GM12878 (cell line): ENCODE measurements at regions not wholly inside any gene's neighbourhood (a gene's known extent, or its start where the extent isn't known, plus 50 kb on each side); places are given as distances from the start of the nearest gene placed in this dataset.

ENCODE experiments used
- ATAC-seq: fragments of 200-7000 bp; cut with Tn5 transposase; 3 replicates; pipeline ENCODE4 v1.9.1; 2020; ENCODE audit warnings: mild to moderate bottlenecking, moderate library complexity
- BruUV-seq: library from RNA; stranded (reverse); fragments of 400-500 nt; replicated peaks from 2 replicates; lab custom pipeline; 2021; lab: Mats Ljungman, UMichigan
- CTCF ChIA-PET: fragments of 300-600 bp; sonication (Branson Sonifier 250); formaldehyde crosslinking; extraction: SDS; loops from one replicate; lab custom pipeline; 2021; ENCODE audit warnings: inconsistent platforms; lab: Yijun Ruan, JAX
- POLR2A ChIA-PET: fragments of 350-600 bp; formaldehyde crosslinking; extraction: SDS; loops from one replicate; lab custom pipeline; 2021; ENCODE audit warnings: inconsistent platforms; lab: Charles Lee
- RAD21 ChIA-PET: fragments of 300-600 bp; sonication (Branson Sonifier 250); formaldehyde crosslinking; loops from one replicate; lab custom pipeline; 2023; ENCODE audit warnings: antibody characterized with exemption; ENCODE audit not compliant: unreplicated experiment; lab: Charles Lee
- SMC1A ChIA-PET: fragments of 300-600 bp; sonication (Branson Sonifier 250); formaldehyde crosslinking; loops from one replicate; lab custom pipeline; 2023; ENCODE audit not compliant: unreplicated experiment, uncharacterized antibody; lab: Charles Lee
- DNase-seq: peaks from one replicate; pipeline ENCODE4 v3.0.0-alpha.2; 2011; ENCODE audit warnings: low read depth, low spot score
- FAIRE-seq: peaks from 3 replicates; lab custom pipeline; 2011; peaks lifted over from hg19 to GRCh38; lab: Jason Lieb, UNC
- H2AFZ ChIP-seq: 2 replicates; pipeline ENCODE4 v1.6.0; 2011; ENCODE audit warnings: low read depth, low read length, control low read depth; ENCODE audit not compliant: control insufficient read depth
- H3K27ac ChIP-seq: 2 replicates; pipeline ENCODE4 v1.5.1; 2011; ENCODE audit warnings: control low read depth; ENCODE audit not compliant: control insufficient read depth, insufficient read depth
- H3K27me3 ChIP-seq, 2 experiments: replicated peaks in 1 of 2; 2 replicates each; pipeline versions ENCODE4 v1.6.0 to v1.6.1; 2011; ENCODE audit warnings: low read length in 1 of 2; ENCODE audit not compliant: control insufficient read depth in 2 of 2, insufficient read depth in 2 of 2
- H3K36me3 ChIP-seq, 2 experiments: 2 replicates each; pipeline ENCODE4 v1.5.1; 2011; ENCODE audit warnings: low read length in 1 of 2; ENCODE audit not compliant: control insufficient read depth in 2 of 2, insufficient read depth in 2 of 2
- H3K4me1 ChIP-seq: 2 replicates; pipeline ENCODE4 v1.6.1; 2011; ENCODE audit warnings: mild to moderate bottlenecking, low read length, moderate library complexity, mixed read lengths; ENCODE audit not compliant: control insufficient read depth, insufficient read depth
- H3K4me2 ChIP-seq: 2 replicates; pipeline ENCODE4 v1.6.0; 2011; ENCODE audit warnings: control low read depth; ENCODE audit not compliant: control insufficient read depth, insufficient read depth
- H3K4me3 ChIP-seq: fragments of 200-600 bp; sonication (generic); 2 replicates; pipeline ENCODE4 v1.5.1; 2016
- H3K79me2 ChIP-seq: 2 replicates; pipeline ENCODE4 v1.6.0; 2011; ENCODE audit warnings: low read length; ENCODE audit not compliant: control insufficient read depth, insufficient read depth
- H3K9ac ChIP-seq: 2 replicates; pipeline ENCODE4 v1.8.0; 2011; ENCODE audit warnings: low read length, control low read depth, mixed read lengths; ENCODE audit not compliant: control insufficient read depth, insufficient read depth
- H3K9me3 ChIP-seq: replicated peaks from 3 replicates; pipeline ENCODE4 v1.5.1; 2011; ENCODE audit warnings: mild to moderate bottlenecking, low read length; ENCODE audit not compliant: control insufficient read depth, insufficient read depth
- H4K20me1 ChIP-seq: 2 replicates; pipeline ENCODE4 v1.6.0; 2011; ENCODE audit not compliant: control insufficient read depth, insufficient read depth
- BACH1 ChIP-seq: fragments of 450-650 bp; IDR thresholded peaks from 2 replicates; pipeline ENCODE4 v1.6.1; 2017; ENCODE audit warnings: mild to moderate bottlenecking, borderline replicate concordance
- BRCA1 ChIP-seq: IDR thresholded peaks from 2 replicates; pipeline ENCODE4 v1.6.1; 2011; ENCODE audit warnings: low read depth, low read length, improper control_type of control experiment
- CEBPB ChIP-seq, 2 experiments: fragments of 150-350 bp in 1 of 2; IDR thresholded peaks; 2 replicates each; pipeline ENCODE4 v1.6.1; 2012 to 2014; ENCODE audit warnings: low read depth in 2 of 2, low read length in 2 of 2, borderline replicate concordance in 1 of 2, inconsistent platforms in 1 of 2
- CHD2 ChIP-seq: IDR thresholded peaks from 2 replicates; pipeline ENCODE4 v1.6.1; 2011; ENCODE audit warnings: low read depth, low read length, improper control_type of control experiment, borderline replicate concordance
- ELK1 ChIP-seq: IDR thresholded peaks from 2 replicates; pipeline ENCODE4 v1.6.1; 2012; ENCODE audit warnings: low read depth, low read length, improper control_type of control experiment
- FOS ChIP-seq: IDR thresholded peaks from 3 replicates; pipeline ENCODE4 v1.6.1; 2011; ENCODE audit warnings: borderline replicate concordance; ENCODE audit not compliant: insufficient read length; ENCODE audit errors: extremely low read depth
- HDAC2 ChIP-seq: fragments of 200-600 bp; sonication (generic); IDR thresholded peaks from 2 replicates; pipeline ENCODE4 v1.6.1; 2017
- SMARCA5 ChIP-seq: fragments of 450-650 bp; IDR thresholded peaks from 2 replicates; pipeline ENCODE4 v1.6.1; 2017; ENCODE audit warnings: mild to moderate bottlenecking
- SREBF2 ChIP-seq: IDR thresholded peaks from 2 replicates; pipeline ENCODE4 v1.6.1; 2012; ENCODE audit warnings: mild to moderate bottlenecking, low read length
- STAT1 ChIP-seq: fragments of 450-650 bp; conservative IDR thresholded peaks from 2 replicates; pipeline ENCODE4 v1.6.1; 2014; ENCODE audit warnings: antibody characterized with exemption, mild to moderate bottlenecking
- TARDBP ChIP-seq: IDR thresholded peaks from 2 replicates; pipeline ENCODE4 v1.6.1; 2016; ENCODE audit warnings: borderline replicate concordance
- TBL1XR1 ChIP-seq: IDR thresholded peaks from 2 replicates; pipeline ENCODE4 v1.6.1; 2012; ENCODE audit warnings: low read depth, low read length, improper control_type of control experiment
- TCF12 ChIP-seq: IDR thresholded peaks from 2 replicates; pipeline ENCODE4 v1.6.1; 2011; ENCODE audit warnings: low read depth, mild to moderate bottlenecking, low read length
- WGBS: methylation state at CpG from one replicate; pipeline ENCODE4 v1.1.6; 2016; ENCODE audit warnings: low lambda C conversion rate; ENCODE audit not compliant: insufficient replicate concordance, insufficient coverage; ENCODE audit errors: missing lambda C conversion rate; 5-methylcytosine and 5-hydroxymethylcytosine counted together
- in situ Hi-C: fragments of 300-500 bp; cut with MboI; formaldehyde crosslinking; loops from 9 replicates; pipeline ENCODE4 v1.14.3; 2018; ENCODE audit warnings: mixed read lengths
- intact Hi-C: fragments of 100-400 bp; cut with micrococcal nuclease; formaldehyde crosslinking; loops from one replicate; pipeline ENCODE4 v1.14.2; 2022; ENCODE audit not compliant: unreplicated experiment
- TF ChIP-seq, protein P1 (sequence below): fragments of 450-650 bp; IDR thresholded peaks from 2 replicates; pipeline ENCODE4 v1.6.1; 2014; ENCODE audit warnings: mild to moderate bottlenecking
- TF ChIP-seq, protein P2 (sequence below): IDR thresholded peaks from 2 replicates; pipeline ENCODE4 v1.6.1; 2012; ENCODE audit warnings: low read depth, low read length, improper control_type of control experiment

DNA sequence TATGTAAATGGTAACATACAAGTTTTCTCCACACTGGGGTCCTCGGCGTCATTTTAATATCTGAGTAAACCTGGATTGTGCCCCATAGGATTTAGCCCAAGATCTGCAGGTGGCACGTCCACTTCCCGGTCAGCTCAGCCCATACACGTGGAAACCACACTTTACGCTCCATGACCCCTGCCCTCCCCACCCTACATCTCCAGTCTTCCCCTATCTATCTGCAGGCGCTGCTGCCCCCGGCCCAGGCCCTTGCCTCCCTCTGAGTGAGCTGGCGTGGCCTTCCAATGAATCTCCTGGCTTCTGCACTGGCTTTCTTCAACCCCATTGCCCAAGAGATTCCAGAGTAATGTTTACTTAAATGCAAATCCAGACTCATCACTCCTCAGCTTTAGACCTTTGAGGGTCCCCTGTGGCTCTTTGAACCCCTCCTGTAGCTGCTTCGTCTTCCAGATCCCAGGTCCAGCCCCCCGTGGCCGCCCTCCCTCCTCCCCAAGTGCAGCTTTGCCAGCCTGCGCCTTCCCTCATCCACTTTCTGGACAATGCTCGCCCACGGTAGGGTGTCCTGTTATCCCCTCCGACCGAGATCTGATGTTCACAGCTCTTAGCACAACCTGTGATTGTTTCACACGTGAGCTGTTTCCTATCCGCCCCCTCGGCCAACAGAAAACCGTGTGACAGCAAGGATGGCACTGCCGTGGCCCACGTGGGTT, 421.4 kb upstream of the SALL3 start (continued):
- no peak for TF ChIP-seq FOS
- no peak for TF ChIP-seq CEBPB (IDR thresholded peaks at IDR 0.05; ENCODE audit: borderline replicate concordance in 1 of 2, low read depth in 2 of 2, low read length in 2 of 2)
- TF ChIP-seq CHD2, result no peak

GRCh38 chr18:78558948-78559347, 420.7 kb upstream of the SALL3 start:
- H3K4me2 ChIP-seq, result no peak overlapping the region
- H3K79me2 ChIP-seq, result no peaks in the 10 kb centered on the region
- H3K4me1 ChIP-seq, result no peaks in the 10 kb centered on the region
- H3K36me3 ChIP-seq, result no peaks in the 10 kb centered on the region
- no peak overlapping the region for H2AFZ ChIP-seq
- 41% methylated on average over 18 of the region's 19 CpGs for WGBS
- no peak overlapping the region for H3K27ac ChIP-seq
- ATAC-seq (no peak), FAIRE-seq (no peak), DNase-seq (no peak)
- CTCF ChIA-PET, result no interaction called here
- intact Hi-C loops (no loop called here), in situ Hi-C loops (no loop called here)
- POLR2A ChIA-PET, result no interaction called here
- RAD21 ChIA-PET, result no interaction called here
- SMC1A ChIA-PET, result no interaction called here
- BruUV-seq, result no TSS peak
- no peaks in the 10 kb centered on the region; the same call in 2 of the 3 replicates for H3K9me3 ChIP-seq
- H3K27me3 ChIP-seq, result no peaks in the 10 kb centered on the region
- H3K4me3 ChIP-seq, result no peak overlapping the region
- H4K20me1 ChIP-seq, result no peaks in the 10 kb centered on the region
- no peak overlapping the region for H3K9ac ChIP-seq
- TF ChIP-seq BACH1 (no peak), SMARCA5 (no peak), ELK1 (no peak), TBL1XR1 (no peak), TARDBP (no peak), TCF12 (no peak), SREBF2 (no peak), BRCA1 (no peak), STAT1 (no peak), HDAC2 (no peak)
- TF ChIP-seq, protein P1, sequence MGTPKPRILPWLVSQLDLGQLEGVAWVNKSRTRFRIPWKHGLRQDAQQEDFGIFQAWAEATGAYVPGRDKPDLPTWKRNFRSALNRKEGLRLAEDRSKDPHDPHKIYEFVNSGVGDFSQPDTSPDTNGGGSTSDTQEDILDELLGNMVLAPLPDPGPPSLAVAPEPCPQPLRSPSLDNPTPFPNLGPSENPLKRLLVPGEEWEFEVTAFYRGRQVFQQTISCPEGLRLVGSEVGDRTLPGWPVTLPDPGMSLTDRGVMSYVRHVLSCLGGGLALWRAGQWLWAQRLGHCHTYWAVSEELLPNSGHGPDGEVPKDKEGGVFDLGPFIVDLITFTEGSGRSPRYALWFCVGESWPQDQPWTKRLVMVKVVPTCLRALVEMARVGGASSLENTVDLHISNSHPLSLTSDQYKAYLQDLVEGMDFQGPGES, result no peak
- TF ChIP-seq, protein P2, sequence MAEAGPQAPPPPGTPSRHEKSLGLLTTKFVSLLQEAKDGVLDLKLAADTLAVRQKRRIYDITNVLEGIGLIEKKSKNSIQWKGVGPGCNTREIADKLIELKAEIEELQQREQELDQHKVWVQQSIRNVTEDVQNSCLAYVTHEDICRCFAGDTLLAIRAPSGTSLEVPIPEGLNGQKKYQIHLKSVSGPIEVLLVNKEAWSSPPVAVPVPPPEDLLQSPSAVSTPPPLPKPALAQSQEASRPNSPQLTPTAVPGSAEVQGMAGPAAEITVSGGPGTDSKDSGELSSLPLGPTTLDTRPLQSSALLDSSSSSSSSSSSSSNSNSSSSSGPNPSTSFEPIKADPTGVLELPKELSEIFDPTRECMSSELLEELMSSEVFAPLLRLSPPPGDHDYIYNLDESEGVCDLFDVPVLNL, result no peak
- TF ChIP-seq, all 136 proteins: peak for 0
